ENCODE measurements at regions not wholly inside any gene's neighbourhood (a gene's known extent, or its start where the extent isn't known, plus 50 kb on each side); places are given as distances from the start of the nearest gene placed in this dataset.

DNA sequence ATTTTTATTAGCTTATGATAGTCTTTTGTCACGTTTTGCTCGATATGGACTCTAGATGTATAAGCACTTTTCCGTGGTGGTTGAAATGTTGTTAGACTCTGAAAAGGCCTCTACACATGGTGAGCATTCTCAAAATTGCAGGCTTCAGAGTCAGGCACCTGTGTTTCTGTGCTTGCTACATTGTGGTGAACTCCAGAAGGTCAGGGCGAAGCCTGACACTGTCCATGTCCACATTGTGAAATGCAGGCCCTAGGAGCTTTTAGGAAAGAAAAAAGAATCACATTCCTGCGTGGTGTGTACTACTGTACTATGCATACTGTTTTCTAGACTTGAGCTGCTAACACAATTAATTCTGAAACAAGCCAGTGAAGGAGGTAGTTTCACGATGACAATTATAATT, 86.3 kb downstream of the HS3ST1 start:
- POLR2A ChIA-PET (ENCODE audit: partially characterized antibody) = no interaction called here

DNA sequence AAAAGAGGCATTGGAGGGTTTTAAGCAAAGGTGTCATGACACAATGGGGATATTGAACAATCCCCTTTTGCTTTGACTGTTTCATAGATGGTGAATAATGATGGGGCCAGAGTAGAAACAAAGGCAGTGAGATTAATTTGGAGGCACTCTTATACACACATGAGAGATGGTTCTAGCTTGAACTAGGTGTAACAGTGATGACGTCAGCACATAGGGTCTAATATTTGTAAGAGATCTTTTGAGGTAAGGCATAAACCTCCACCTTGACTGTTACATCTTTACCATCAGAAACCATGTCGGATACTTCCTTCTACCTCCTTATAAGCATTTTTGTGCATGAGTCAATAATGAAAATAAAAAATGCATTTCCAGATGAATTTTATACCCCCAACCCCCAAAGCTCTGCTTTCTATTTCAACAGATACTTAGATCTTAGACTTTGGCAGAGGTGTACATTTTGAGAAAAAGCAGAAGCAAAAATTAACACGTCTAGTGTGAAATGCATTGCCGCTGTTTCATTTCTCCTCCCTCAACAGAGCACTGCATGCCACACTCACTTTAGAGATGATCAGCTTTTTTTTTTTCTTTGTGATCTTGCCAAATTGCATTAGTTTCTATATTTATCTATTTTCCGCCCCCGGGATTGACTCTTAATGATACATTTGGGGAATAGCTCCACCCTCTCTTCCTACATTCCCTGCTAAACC, 87.2 kb downstream of the HS3ST1 start:
- H3K27me3 ChIP-seq (ENCODE audit: insufficient read depth, low read length) = no peaks in the 10 kb centered on the region
- DNase-seq = no peak
- no peaks in the 10 kb centered on the region for H3K36me3 ChIP-seq (ENCODE audit: insufficient read depth, low read length)
- POLR2A ChIA-PET (ENCODE audit: partially characterized antibody) = no interaction called here
- H3K9me3 ChIP-seq (ENCODE audit: control insufficient read depth in 1 of 2, low read length in 2 of 2) = no peaks in the 10 kb centered on the region
- no peak overlapping the region for H3K4me3 Mint-ChIP-seq
- no peaks in the 10 kb centered on the region for H3K4me1 ChIP-seq (ENCODE audit: insufficient read depth, low read length)
- H3K36me3 Mint-ChIP-seq = no peaks in the 10 kb centered on the region
- peaks cover 0 to 3% (median 0%) of the 10 kb centered on the region in 8 donors for H3K9me3 Mint-ChIP-seq
- intact Hi-C loops (cut with micrococcal nuclease) = no loop called here
- no peak overlapping the region for H3K27ac ChIP-seq (ENCODE audit: low read depth, low read length)
- H3K4me3 ChIP-seq (ENCODE audit: low read length in 2 of 2) = no peak overlapping the region
- H3K27ac Mint-ChIP-seq = no peak overlapping the region
- CTCF ChIA-PET (ENCODE audit: partially characterized antibody) = no interaction called here
- H3K4me1 Mint-ChIP-seq = peaks cover 0 to 3% (median 0%) of the 10 kb centered on the region in 4 donors
- H3K27me3 Mint-ChIP-seq = peaks cover 0 to 4% of the 10 kb centered on the region in 2 donors

More for the DNA sequence above, 86.3 kb downstream of the HS3ST1 start:
- Mint-ChIP-seq H3K4me1 (no peaks in the 10 kb centered on the region), H3K4me3 (no peak overlapping the region), H3K9me3 (peaks cover 0 to 3% (median 0%) of the 10 kb centered on the region in 8 donors), H3K27ac (no peak overlapping the region), H3K27me3 (peaks cover 0 to 3% of the 10 kb centered on the region in 2 donors), H3K36me3 (no peaks in the 10 kb centered on the region)
- intact Hi-C loops (cut with micrococcal nuclease) = no loop called here
- CTCF ChIA-PET (ENCODE audit: partially characterized antibody) = no interaction called here
- Histone ChIP-seq H3K4me3 (ENCODE audit: low read length in 2 of 2) (no peak overlapping the region), H3K27ac (ENCODE audit: low read depth, low read length) (no peak overlapping the region), H3K36me3 (ENCODE audit: insufficient read depth, low read length) (no peaks in the 10 kb centered on the region), H3K4me1 (ENCODE audit: insufficient read depth, low read length) (no peaks in the 10 kb centered on the region), H3K27me3 (ENCODE audit: insufficient read depth, low read length) (no peaks in the 10 kb centered on the region), H3K9me3 (ENCODE audit: control insufficient read depth in 1 of 2, low read length in 2 of 2) (no peaks in the 10 kb centered on the region)
- DNase-seq = no peak

- Histone ChIP-seq H3K4me1 (ENCODE audit: insufficient read depth, low read length) (no peaks in the 10 kb centered on the region), H3K27me3 (ENCODE audit: insufficient read depth, low read length) (no peaks in the 10 kb centered on the region), H3K4me3 (ENCODE audit: low read length in 2 of 2) (no peak overlapping the region), H3K9me3 (ENCODE audit: control insufficient read depth in 1 of 2, low read length in 2 of 2) (no peaks in the 10 kb centered on the region), H3K27ac (ENCODE audit: low read depth, low read length) (no peak overlapping the region), H3K36me3 (ENCODE audit: insufficient read depth, low read length) (no peaks in the 10 kb centered on the region)
- no peak for DNase-seq
- Mint-ChIP-seq H3K9me3 (peaks cover 0 to 3% (median 0%) of the 10 kb centered on the region in 8 donors), H3K36me3 (no peaks in the 10 kb centered on the region), H3K4me1 (peaks cover 0 to 3% (median 0%) of the 10 kb centered on the region in 4 donors), H3K27ac (no peak overlapping the region), H3K27me3 (peaks cover 0 to 4% of the 10 kb centered on the region in 2 donors), H3K4me3 (no peak overlapping the region)
- CTCF ChIA-PET (ENCODE audit: partially characterized antibody) = no interaction called here
- POLR2A ChIA-PET (ENCODE audit: partially characterized antibody) = no interaction called here
- intact Hi-C loops (cut with micrococcal nuclease) = no loop called here
Measured at GRCh38 chr4:11338956-11339782, 89.5 kb downstream of the HS3ST1 start.

GRCh38 chr4:11337287-11337686, 91.4 kb downstream of the HS3ST1 start:
- Histone ChIP-seq H3K4me3 (ENCODE audit: low read length in 2 of 2) (no peak overlapping the region), H3K27me3 (ENCODE audit: insufficient read depth, low read length) (no peaks in the 10 kb centered on the region), H3K27ac (ENCODE audit: low read depth, low read length) (no peak overlapping the region), H3K9me3 (ENCODE audit: control insufficient read depth in 1 of 2, low read length in 2 of 2) (no peaks in the 10 kb centered on the region), H3K4me1 (ENCODE audit: insufficient read depth, low read length) (no peaks in the 10 kb centered on the region), H3K36me3 (ENCODE audit: insufficient read depth, low read length) (no peaks in the 10 kb centered on the region)
- Mint-ChIP-seq H3K27me3 (peaks cover 0 to 4% of the 10 kb centered on the region in 2 donors), H3K36me3 (no peaks in the 10 kb centered on the region), H3K4me3 (no peak overlapping the region), H3K4me1 (peaks cover 0 to 3% (median 0%) of the 10 kb centered on the region in 4 donors), H3K27ac (no peak overlapping the region), H3K9me3 (no peaks in the 10 kb centered on the region)
- ChIA-PET CTCF (ENCODE audit: partially characterized antibody) (no interaction called here), POLR2A (ENCODE audit: partially characterized antibody) (no interaction called here)
- no peak for DNase-seq
- intact Hi-C loops (cut with micrococcal nuclease) = no loop called here

DNA sequence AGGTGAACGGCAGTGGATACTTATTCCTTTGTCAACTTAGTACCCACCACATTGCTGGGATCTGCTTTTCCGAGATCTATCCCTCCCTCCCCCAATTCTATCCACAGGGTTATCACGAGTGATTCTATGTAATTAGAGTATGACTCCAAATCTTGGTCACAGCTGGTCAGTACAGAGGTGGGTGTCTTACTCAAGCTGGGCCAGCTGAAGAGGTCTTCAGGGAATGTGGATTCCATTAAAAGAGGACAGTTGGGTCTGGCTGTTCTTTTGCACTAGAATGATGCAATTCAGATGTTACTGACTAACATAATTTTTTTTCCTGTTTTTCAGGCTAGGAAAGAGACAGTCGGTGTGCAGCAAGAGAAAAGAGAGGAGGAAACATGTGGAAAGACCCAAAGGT, 92.3 kb downstream of the HS3ST1 start:
- no peaks in the 10 kb centered on the region for H3K9me3 ChIP-seq (ENCODE audit: control insufficient read depth in 1 of 2, low read length in 2 of 2)
- DNase-seq = no peak
- no peaks in the 10 kb centered on the region for H3K4me1 ChIP-seq (ENCODE audit: insufficient read depth, low read length)
- Mint-ChIP-seq H3K9me3 (no peaks in the 10 kb centered on the region), H3K27ac (no peak overlapping the region), H3K27me3 (peaks cover under 1 to 8% of the 10 kb centered on the region in 2 donors), H3K4me1 (peaks cover 0 to 3% (median 0%) of the 10 kb centered on the region in 4 donors), H3K4me3 (no peak overlapping the region), H3K36me3 (no peaks in the 10 kb centered on the region)
- ChIA-PET POLR2A (ENCODE audit: partially characterized antibody) (no interaction called here), CTCF (ENCODE audit: partially characterized antibody) (no interaction called here)
- H3K27ac ChIP-seq (ENCODE audit: low read depth, low read length) = no peak overlapping the region
- H3K36me3 ChIP-seq (ENCODE audit: insufficient read depth, low read length) = no peaks in the 10 kb centered on the region
- intact Hi-C loops (cut with micrococcal nuclease) = no loop called here
- H3K4me3 ChIP-seq (ENCODE audit: low read length in 2 of 2) = no peak overlapping the region
- H3K27me3 ChIP-seq (ENCODE audit: insufficient read depth, low read length) = no peaks in the 10 kb centered on the region

DNA sequence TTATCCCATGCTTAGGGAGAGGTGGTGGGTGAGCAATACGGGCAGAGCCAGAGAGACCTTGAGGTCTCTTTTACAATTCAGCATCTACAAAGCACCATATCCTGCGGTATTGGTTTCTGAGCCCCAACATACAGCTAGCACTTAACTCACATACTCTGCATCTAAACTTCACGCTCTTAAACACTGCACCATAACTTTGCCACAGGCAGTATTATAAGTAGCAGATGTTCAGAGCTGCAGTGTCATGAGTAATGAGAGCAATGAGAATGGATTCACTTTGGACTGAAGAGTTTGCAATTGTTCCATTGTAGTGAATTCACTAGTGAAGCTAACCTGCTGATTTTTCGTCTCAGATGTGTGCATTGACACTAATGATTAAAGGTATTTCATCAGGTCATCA, 93.8 kb downstream of the HS3ST1 start:
- H3K9me3 ChIP-seq (ENCODE audit: control insufficient read depth in 1 of 2, low read length in 2 of 2) = no peaks in the 10 kb centered on the region
- no peak overlapping the region for H3K27ac ChIP-seq (ENCODE audit: low read depth, low read length)
- no peak for DNase-seq
- Mint-ChIP-seq H3K9me3 (no peaks in the 10 kb centered on the region), H3K27ac (no peak overlapping the region), H3K27me3 (peaks cover 1 to 8% of the 10 kb centered on the region in 2 donors), H3K4me3 (no peak overlapping the region), H3K4me1 (peaks cover 0 to 3% (median 0%) of the 10 kb centered on the region in 4 donors), H3K36me3 (no peaks in the 10 kb centered on the region)
- no peak overlapping the region for H3K4me3 ChIP-seq (ENCODE audit: low read length in 2 of 2)
- H3K36me3 ChIP-seq (ENCODE audit: insufficient read depth, low read length) = no peaks in the 10 kb centered on the region
- ChIA-PET CTCF (ENCODE audit: partially characterized antibody) (no interaction called here), POLR2A (ENCODE audit: partially characterized antibody) (no interaction called here)
- no peaks in the 10 kb centered on the region for H3K27me3 ChIP-seq (ENCODE audit: insufficient read depth, low read length)
- intact Hi-C loops (cut with micrococcal nuclease) = no loop called here
- H3K4me1 ChIP-seq (ENCODE audit: insufficient read depth, low read length) = no peaks in the 10 kb centered on the region

GRCh38 chr4:11328401-11328800, 100.3 kb downstream of the HS3ST1 start:
- no peak for DNase-seq
- Mint-ChIP-seq H3K4me1 (no peaks in the 10 kb centered on the region), H3K27me3 (peaks cover 7% of the 10 kb centered on the region in 2 donors), H3K36me3 (no peaks in the 10 kb centered on the region), H3K27ac (no peak overlapping the region), H3K4me3 (no peak overlapping the region), H3K9me3 (peaks cover 0 to 16% (median 4%) of the 10 kb centered on the region in 8 donors)
- intact Hi-C loops (cut with micrococcal nuclease) = no loop called here
- Histone ChIP-seq H3K9me3 (ENCODE audit: control insufficient read depth in 1 of 2, low read length in 2 of 2) (no peaks in the 10 kb centered on the region), H3K27me3 (ENCODE audit: insufficient read depth, low read length) (no peaks in the 10 kb centered on the region), H3K4me3 (ENCODE audit: low read length in 2 of 2) (no peak overlapping the region), H3K27ac (ENCODE audit: low read depth, low read length) (no peak overlapping the region), H3K36me3 (ENCODE audit: insufficient read depth, low read length) (no peaks in the 10 kb centered on the region), H3K4me1 (ENCODE audit: insufficient read depth, low read length) (no peaks in the 10 kb centered on the region)
- ChIA-PET CTCF (ENCODE audit: partially characterized antibody) (no interaction called here), POLR2A (ENCODE audit: partially characterized antibody) (no interaction called here)
